Ishikawa (cell line): ENCODE measurements at regions not wholly inside any gene's neighbourhood (a gene's known extent, or its start where the extent isn't known, plus 50 kb on each side); places are given as distances from the start of the nearest gene placed in this dataset.

Source experiments
- CEBPB ChIP-seq: IDR thresholded peaks from 2 replicates; pipeline ENCODE4 v1.6.1; 2012
- CREB1 ChIP-seq: IDR thresholded peaks from 2 replicates; pipeline ENCODE4 v1.6.1; 2012; ENCODE audit warnings: low read depth
- EGR1 ChIP-seq: IDR thresholded peaks from 2 replicates; pipeline ENCODE4 v1.6.1; 2012
- EP300 ChIP-seq: IDR thresholded peaks from 2 replicates; pipeline ENCODE4 v1.6.1; 2012; ENCODE audit warnings: borderline replicate concordance
- FOXM1 ChIP-seq: IDR thresholded peaks from 2 replicates; pipeline ENCODE4 v1.6.1; 2012; ENCODE audit warnings: low read depth, borderline replicate concordance
- MAX ChIP-seq: IDR thresholded peaks from 2 replicates; pipeline ENCODE4 v1.6.1; 2012
- NFIC ChIP-seq: IDR thresholded peaks from 2 replicates; pipeline ENCODE4 v1.6.1; 2012
- RAD21 ChIP-seq: IDR thresholded peaks from 2 replicates; pipeline ENCODE4 v1.6.1; 2012; ENCODE audit warnings: low read depth
- REST ChIP-seq: IDR thresholded peaks from 2 replicates; pipeline ENCODE4 v1.6.1; 2012; ENCODE audit warnings: low read depth, mild to moderate bottlenecking
- TAF1 ChIP-seq: IDR thresholded peaks from 2 replicates; pipeline ENCODE4 v1.6.1; 2012; ENCODE audit warnings: low read depth, mild to moderate bottlenecking
- TCF12 ChIP-seq: IDR thresholded peaks from 2 replicates; pipeline ENCODE4 v1.6.1; 2012; ENCODE audit warnings: low read depth
- TEAD4 ChIP-seq: IDR thresholded peaks from 2 replicates; pipeline ENCODE4 v1.6.1; 2012
- USF1 ChIP-seq: IDR thresholded peaks from 2 replicates; pipeline ENCODE4 v1.6.1; 2012
- YY1 ChIP-seq: IDR thresholded peaks from 2 replicates; pipeline ENCODE4 v1.6.1; 2012; ENCODE audit warnings: low read depth
- ZBTB7A ChIP-seq: IDR thresholded peaks from 2 replicates; pipeline ENCODE4 v1.6.1; 2012; ENCODE audit warnings: low read depth

- TF ChIP-seq RAD21, result no peak
Measured at GRCh38 chr5:40413743-40414142, 266.0 kb upstream of the PTGER4 start.

- no peak for TF ChIP-seq CREB1
- TF ChIP-seq NFIC, result no peak
- no peak for TF ChIP-seq EP300
- TF ChIP-seq ZBTB7A, result no peak
- no peak for TF ChIP-seq USF1
- no peak for TF ChIP-seq RAD21
- TF ChIP-seq REST, result no peak
- no peak for TF ChIP-seq MAX
- TF ChIP-seq CEBPB, result no peak
- TF ChIP-seq EGR1, result no peak
- no peak for TF ChIP-seq FOXM1
Measured at GRCh38 chr5:40412771-40413170, 266.9 kb upstream of the PTGER4 start.

- TF ChIP-seq TEAD4, result no peak
- TF ChIP-seq RAD21, result no peak
- TF ChIP-seq ZBTB7A, result no peak
- no peak for TF ChIP-seq NFIC
- no peak for TF ChIP-seq EP300
- no peak for TF ChIP-seq MAX
- no peak for TF ChIP-seq EGR1
Measured at GRCh38 chr5:40410964-40411635, 268.6 kb upstream of the PTGER4 start.

- TF ChIP-seq TEAD4 (no peak), FOXM1 (no peak), ZBTB7A (no peak), CREB1 (no peak), MAX (no peak), RAD21 (no peak), TCF12 (no peak), USF1 (no peak), NFIC (no peak), EP300 (no peak), TAF1 (no peak), EGR1 (no peak), CEBPB (no peak), YY1 (no peak), REST (no peak)
Measured at GRCh38 chr5:40410231-40410861, 269.4 kb upstream of the PTGER4 start.

- TF ChIP-seq MAX, result no peak
- TF ChIP-seq REST, result no peak
- TF ChIP-seq EGR1, result no peak
- TF ChIP-seq NFIC, result no peak
- no peak for TF ChIP-seq TAF1
- TF ChIP-seq CREB1, result no peak
- TF ChIP-seq ZBTB7A, result no peak
- no peak for TF ChIP-seq RAD21
- no peak for TF ChIP-seq USF1
- no peak for TF ChIP-seq EP300
- TF ChIP-seq TEAD4, result no peak
- no peak for TF ChIP-seq CEBPB
- no peak for TF ChIP-seq TCF12
- no peak for TF ChIP-seq FOXM1
- TF ChIP-seq YY1, result no peak
Measured at GRCh38 chr5:40409601-40410000, 270.1 kb upstream of the PTGER4 start.
